CD14-positive monocyte (primary cell): ENCODE measurements at regions not wholly inside any gene's neighbourhood (a gene's known extent, or its start where the extent isn't known, plus 50 kb on each side); places are given as distances from the start of the nearest gene placed in this dataset.
A peak's percentile ranks its signal among the peaks of the same experiment; 100 is the strongest.

ENCODE experiments used
- DNase-seq, 3 donors: peaks; one replicate each; pipeline ENCODE4 v3.0.0-alpha.2; 2011 to 2022
- H2AFZ ChIP-seq: 2 replicates; pipeline ENCODE4 v1.6.0; 2012; ENCODE audit warnings: mild to moderate bottlenecking, low read depth, low read length, inconsistent platforms; ENCODE audit not compliant: insufficient read depth, poor library complexity, severe bottlenecking
- H3K27ac ChIP-seq, 2 donors: 1 replicate in 1 of 2; 2 replicates in 1 of 2; pipeline ENCODE4 v1.5.1; 2012 to 2013; ENCODE audit warnings: low read length in 2 of 2, control low read depth in 1 of 2, inconsistent platforms in 1 of 2, low read depth in 1 of 2, mild to moderate bottlenecking in 1 of 2
- H3K27me3 ChIP-seq, 2 donors: one replicate each; pipeline versions ENCODE4 v1.6.0 to v1.6.1; 2011 to 2013; ENCODE audit warnings: low read length in 2 of 2; ENCODE audit not compliant: control insufficient read depth in 2 of 2, insufficient read depth in 2 of 2
- H3K36me3 ChIP-seq, 2 donors: replicated peaks in 1 of 2; 1 replicate in 1 of 2; 2 replicates in 1 of 2; pipeline versions ENCODE4 v1.5.1 to v1.6.1; 2012 to 2013; ENCODE audit warnings: low read length in 2 of 2, control low read depth in 1 of 2, inconsistent platforms in 1 of 2, mild to moderate bottlenecking in 1 of 2; ENCODE audit not compliant: insufficient read depth in 2 of 2, control insufficient read depth in 1 of 2
- H3K4me1 ChIP-seq, 2 donors: 1 replicate in 1 of 2; 2 replicates in 1 of 2; pipeline versions ENCODE4 v1.5.1 to v1.6.1; 2012 to 2013; ENCODE audit warnings: low read length in 2 of 2, control low read depth in 1 of 2, inconsistent platforms in 1 of 2, mild to moderate bottlenecking in 1 of 2, moderate library complexity in 1 of 2; ENCODE audit not compliant: insufficient read depth in 2 of 2, control insufficient read depth in 1 of 2
- H3K4me2 ChIP-seq: replicated peaks from 2 replicates; pipeline ENCODE3; 2012; ENCODE audit warnings: low read length, moderate library complexity, mild to moderate bottlenecking; ENCODE audit not compliant: poor library complexity, severe bottlenecking; ENCODE audit errors: extremely low read depth
- H3K4me3 ChIP-seq, 3 experiments: fragments of 200-600 bp in 1 of 3; sonication (generic) in 1 of 3; replicated peaks in 1 of 3; 1 replicate in 2 of 3; 2 replicates in 1 of 3; pipeline ENCODE4 v1.5.1; 2011 to 2013; ENCODE audit warnings: low read length in 3 of 3, mild to moderate bottlenecking in 3 of 3, control low read depth in 2 of 3, low read depth in 2 of 3, inconsistent platforms in 1 of 3, moderate library complexity in 1 of 3
- H3K79me2 ChIP-seq: 2 replicates; pipeline ENCODE4 v1.6.0; 2012; ENCODE audit warnings: mild to moderate bottlenecking, control low read depth, inconsistent platforms, low read length, moderate library complexity; ENCODE audit not compliant: insufficient read depth
- H3K9ac ChIP-seq: 2 replicates; pipeline ENCODE4 v1.6.0; 2017; ENCODE audit warnings: low read length, mild to moderate bottlenecking; ENCODE audit not compliant: insufficient read depth, poor library complexity, severe bottlenecking
- H3K9me3 ChIP-seq, 2 donors: replicated peaks in 1 of 2; 1 replicate in 1 of 2; 2 replicates in 1 of 2; pipeline versions ENCODE4 v1.5.1 to v1.6.1; 2012 to 2013; ENCODE audit warnings: low read length in 2 of 2, control low read depth in 1 of 2; ENCODE audit not compliant: control insufficient read depth in 1 of 2, insufficient read depth in 1 of 2
- H4K20me1 ChIP-seq: 2 replicates; pipeline ENCODE4 v1.6.0; 2012; ENCODE audit warnings: mild to moderate bottlenecking, low read length, control low read depth, moderate library complexity; ENCODE audit not compliant: insufficient read depth
- H3K27ac Mint-ChIP-seq, 7 donors: one replicate each; pipeline ENCODE4 v1.8.0; 2020; ENCODE audit warnings: mild to moderate bottlenecking in 7 of 7, mixed read lengths in 7 of 7, moderate library complexity in 6 of 7, inconsistent platforms in 2 of 7
- H3K27me3 Mint-ChIP-seq, 3 donors: one replicate each; pipeline ENCODE4 v1.8.0; 2021 to 2022; ENCODE audit warnings: low read depth in 3 of 3, mild to moderate bottlenecking in 3 of 3, mixed read lengths in 3 of 3, moderate library complexity in 3 of 3, inconsistent platforms in 1 of 3
- H3K36me3 Mint-ChIP-seq, 2 donors: one replicate each; pipeline ENCODE4 v1.8.0; 2020; ENCODE audit warnings: mixed read lengths in 2 of 2, inconsistent platforms in 1 of 2, mild to moderate bottlenecking in 1 of 2
- H3K4me1 Mint-ChIP-seq: one replicate; pipeline ENCODE4 v1.8.0; 2020; ENCODE audit warnings: mild to moderate bottlenecking, mixed read lengths
- H3K4me3 Mint-ChIP-seq, 2 donors: one replicate each; pipeline ENCODE4 v1.8.0; 2020; ENCODE audit warnings: mild to moderate bottlenecking in 2 of 2, mixed read lengths in 2 of 2, moderate library complexity in 1 of 2
- H3K9me3 Mint-ChIP-seq, 7 donors: one replicate each; pipeline ENCODE4 v1.8.0; 2020 to 2022; ENCODE audit warnings: mixed read lengths in 7 of 7, mild to moderate bottlenecking in 6 of 7, moderate library complexity in 6 of 7, inconsistent platforms in 2 of 7
- CTCF ChIP-seq: fragments of 200-600 bp; IDR thresholded peaks from one replicate; pipeline ENCODE4 v1.8.0; 2022; ENCODE audit warnings: antibody characterized with exemption, mild to moderate bottlenecking
- WGBS: methylation state at CpG from one replicate; pipeline ENCODE4 v1.1.5; 2013; ENCODE audit warnings: missing lambda C conversion rate; ENCODE audit not compliant: insufficient coverage; 5-methylcytosine and 5-hydroxymethylcytosine counted together
- intact Hi-C, 2 donors: fragments of 100-400 bp; cut with micrococcal nuclease; formaldehyde crosslinking; loops; one replicate each; pipeline versions ENCODE4 v1.15.0 to v1.15.1; 2023

DNA sequence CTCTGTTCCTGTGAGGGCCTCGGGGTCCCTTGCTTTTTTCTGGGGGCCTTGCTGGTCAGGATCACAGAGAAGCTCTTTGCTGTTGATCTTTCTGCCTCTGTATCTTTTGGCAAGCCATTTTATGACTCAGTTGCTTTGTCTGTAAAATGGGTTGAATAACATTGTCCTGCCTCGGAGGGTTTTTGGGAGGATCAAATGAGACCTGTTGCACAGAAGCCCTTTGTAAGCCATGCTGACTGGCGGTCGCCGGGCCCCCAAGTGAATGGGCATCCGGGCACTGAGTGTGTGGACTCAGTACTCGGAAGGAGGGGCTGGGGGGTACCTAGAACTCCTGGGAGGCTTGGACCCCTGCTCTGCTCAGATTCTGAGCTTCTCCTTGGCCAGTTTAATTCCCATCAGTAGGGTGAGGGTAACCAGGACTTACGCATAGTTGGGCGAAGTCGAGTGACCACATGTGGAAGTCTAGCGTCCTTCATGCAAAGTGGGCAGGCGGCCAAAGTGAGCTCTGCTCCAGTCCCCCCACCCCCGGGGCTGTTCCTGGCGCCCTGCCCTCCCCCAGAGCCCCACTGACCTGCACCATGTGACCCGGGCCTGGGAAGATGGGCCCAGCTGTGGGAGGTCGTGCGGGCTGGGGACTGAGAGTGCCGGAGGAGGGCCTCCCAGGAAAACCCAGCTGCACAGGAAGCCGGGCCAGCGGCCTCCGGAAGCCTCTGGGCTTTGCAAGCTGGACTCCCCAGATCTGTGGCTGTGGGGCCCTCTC is 284.0 kb downstream of the SEC14L1 start:
- Mint-ChIP-seq H3K9me3 (no peaks in the 10 kb centered on the region), H3K27ac (peak overlapping the region; percentile 50 to 90 (median 79)), H3K4me1 (peaks cover 87% of the 10 kb centered on the region), H3K4me3 (peak overlapping the region; percentile 51 to 57), H3K27me3 (peaks cover 0 to 3% (median 0%) of the 10 kb centered on the region in 3 donors), H3K36me3 (peaks cover 9 to 40% of the 10 kb centered on the region in 2 donors)
- Histone ChIP-seq H3K79me2 (peaks cover 55% of the 10 kb centered on the region), H3K36me3 (peaks cover 0 to 3% of the 10 kb centered on the region in 2 donors), H3K27me3 (no peaks in the 10 kb centered on the region), H3K4me1 (peaks cover 79 to 84% of the 10 kb centered on the region in 2 donors), H2AFZ (peak overlapping the region; percentile 66), H3K9me3 (no peaks in the 10 kb centered on the region), H4K20me1 (peaks cover 35% of the 10 kb centered on the region), H3K9ac (peak overlapping the region; percentile 46), H3K4me3 (peak overlapping the region in 2 of 3 experiments; percentile 13 to 55), H3K4me2 (peak overlapping the region; percentile 71), H3K27ac (peak overlapping the region; percentile 38 to 67)
- intact Hi-C loops = loop anchor here (5.0 kb wide), 2 partner anchors 38 to 92 kb away; no protein-coding TSS in a partner anchor
- WGBS = 30% methylated on average over 17 of the region's 21 CpGs
- DNase-seq = peak in 2 of 3 donors; percentile 33 to 55
- TF ChIP-seq CTCF = no peak

GRCh38 chr17:77425348-77425747 is 284.6 kb downstream of the SEC14L1 start:
- WGBS = 0% methylated on average over 1 of the region's 9 CpGs
- Histone ChIP-seq H3K4me3 (peak overlapping the region in 2 of 3 experiments; percentile 13 to 55), H3K36me3 (peaks cover 0 to 3% of the 10 kb centered on the region in 2 donors), H3K4me2 (peak overlapping the region; percentile 71), H3K9ac (peak overlapping the region; percentile 46), H4K20me1 (peaks cover 35% of the 10 kb centered on the region), H2AFZ (peak overlapping the region; percentile 66), H3K9me3 (no peaks in the 10 kb centered on the region), H3K27ac (peak overlapping the region; percentile 45 to 67), H3K79me2 (peaks cover 53% of the 10 kb centered on the region), H3K4me1 (peaks cover 79 to 84% of the 10 kb centered on the region in 2 donors), H3K27me3 (no peaks in the 10 kb centered on the region)
- Mint-ChIP-seq H3K27ac (peak overlapping the region; percentile 69 to 93 (median 87)), H3K27me3 (peaks cover 0 to 3% (median 0%) of the 10 kb centered on the region in 3 donors), H3K4me3 (peak overlapping the region; percentile 11 to 57), H3K4me1 (peaks cover 87% of the 10 kb centered on the region), H3K36me3 (peaks cover 7 to 35% of the 10 kb centered on the region in 2 donors), H3K9me3 (no peaks in the 10 kb centered on the region)
- intact Hi-C loops = loop anchor here (5.0 kb wide), 2 partner anchors 37 to 93 kb away; no protein-coding TSS in a partner anchor
- no peak for DNase-seq
- no peak for TF ChIP-seq CTCF
